ENCODE measurements at regions not wholly inside any gene's neighbourhood (a gene's known extent, or its start where the extent isn't known, plus 50 kb on each side); places are given as distances from the start of the nearest gene placed in this dataset.

GRCh38 chr13:40121722-40122121 lies 466.3 kb downstream of the COG6 start:
- Mint-ChIP-seq H3K9me3 (no peaks in the 10 kb centered on the region; the same call in none of the 2 replicates), H3K27me3 (ENCODE audit: insufficient read depth) (peaks cover 2% of the 10 kb centered on the region), H3K4me1 (ENCODE audit: low read depth) (no peaks in the 10 kb centered on the region), H3K4me3 (no peak overlapping the region), H3K27ac (no peak overlapping the region), H3K36me3 (ENCODE audit: low read depth) (no peaks in the 10 kb centered on the region)
- DNase-seq: no peak
- no peak for TF ChIP-seq CTCF (IDR thresholded peaks at IDR 0.05)

GRCh38 chr13:40123962-40124632 lies 468.6 kb downstream of the COG6 start:
- no peak for TF ChIP-seq CTCF (IDR thresholded peaks at IDR 0.05)
- Mint-ChIP-seq H3K9me3 (peaks cover 7% of the 10 kb centered on the region; the same call in 1 of the 2 replicates), H3K27ac (no peak overlapping the region), H3K27me3 (ENCODE audit: insufficient read depth) (peaks cover 4% of the 10 kb centered on the region), H3K36me3 (ENCODE audit: low read depth) (no peaks in the 10 kb centered on the region), H3K4me1 (ENCODE audit: low read depth) (no peaks in the 10 kb centered on the region), H3K4me3 (no peak overlapping the region)
- DNase-seq: no peak

- no peak for TF ChIP-seq CTCF (IDR thresholded peaks at IDR 0.05)
- Mint-ChIP-seq H3K27me3 (ENCODE audit: insufficient read depth) (peaks cover 4% of the 10 kb centered on the region), H3K4me1 (ENCODE audit: low read depth) (no peaks in the 10 kb centered on the region), H3K4me3 (no peak overlapping the region), H3K36me3 (ENCODE audit: low read depth) (no peaks in the 10 kb centered on the region), H3K9me3 (peaks cover 12% of the 10 kb centered on the region; the same call in 1 of the 2 replicates), H3K27ac (no peak overlapping the region)
- DNase-seq: no peak
Measured at GRCh38 chr13:40124633-40125015, 469.2 kb downstream of the COG6 start.

- Mint-ChIP-seq H3K4me3 (no peak overlapping the region), H3K27me3 (ENCODE audit: insufficient read depth) (peaks cover 4% of the 10 kb centered on the region), H3K36me3 (ENCODE audit: low read depth) (no peaks in the 10 kb centered on the region), H3K9me3 (0 out of 2 replicates have a peak, but pooled peaks cover 17% of the 10 kb centered on the region), H3K4me1 (ENCODE audit: low read depth) (no peaks in the 10 kb centered on the region), H3K27ac (no peak overlapping the region)
- TF ChIP-seq CTCF (IDR thresholded peaks at IDR 0.05): no peak
- no peak for DNase-seq
Measured at GRCh38 chr13:40125336-40125735, 469.9 kb downstream of the COG6 start.

GRCh38 chr13:40126306-40127085 lies 471.0 kb downstream of the COG6 start:
- DNase-seq: no peak
- no peak for TF ChIP-seq CTCF (IDR thresholded peaks at IDR 0.05)
- Mint-ChIP-seq H3K36me3 (ENCODE audit: low read depth) (no peaks in the 10 kb centered on the region), H3K4me1 (ENCODE audit: low read depth) (no peaks in the 10 kb centered on the region), H3K27ac (no peak overlapping the region), H3K27me3 (ENCODE audit: insufficient read depth) (peaks cover 4% of the 10 kb centered on the region), H3K9me3 (0 out of 2 replicates have a peak, but pooled peaks cover 17% of the 10 kb centered on the region), H3K4me3 (no peak overlapping the region)

All from HFFc6 (cell line).